ENCODE measurements at regions not wholly inside any gene's neighbourhood (a gene's known extent, or its start where the extent isn't known, plus 50 kb on each side); places are given as distances from the start of the nearest gene placed in this dataset.
A peak's percentile ranks its signal among the peaks of the same experiment; 100 is the strongest.

GRCh38 chr11:33970984-33971466, 79.1 kb upstream of the LMO2 start:
- no peaks in the 10 kb centered on the region for H4K20me1 ChIP-seq (ENCODE audit: insufficient read depth, low read length)
- H3K27ac Mint-ChIP-seq (ENCODE audit: unreplicated experiment) = no peak overlapping the region
- H3K36me3 ChIP-seq (ENCODE audit: insufficient read depth, low read length) = no peaks in the 10 kb centered on the region
- DNase-seq (ENCODE audit: low read depth) (peak; percentile 27), FAIRE-seq (peak; percentile 60)
- H3K4me2 ChIP-seq (ENCODE audit: low read length) = no peak overlapping the region
- H3K27ac ChIP-seq (ENCODE audit: low read depth, low read length) = no peak overlapping the region
- H3K4me3 ChIP-seq (ENCODE audit: insufficient read depth, low read depth, low read length) = no peak overlapping the region
- H3K27me3 Mint-ChIP-seq (ENCODE audit: low read depth, unreplicated experiment) = peaks cover 23% of the 10 kb centered on the region
- no peaks in the 10 kb centered on the region for H3K9me3 Mint-ChIP-seq (ENCODE audit: unreplicated experiment)
- no peaks in the 10 kb centered on the region for H3K9me3 ChIP-seq (ENCODE audit: insufficient read depth, low read depth, low read length)
- H3K4me1 Mint-ChIP-seq (ENCODE audit: low read depth, unreplicated experiment) = no peaks in the 10 kb centered on the region
- no peak overlapping the region for H3K9ac ChIP-seq (ENCODE audit: low read length)
- H3K4me1 ChIP-seq (ENCODE audit: insufficient read depth, low read length) = no peaks in the 10 kb centered on the region
- TF ChIP-seq EZH2 (IDR thresholded peaks at IDR 0.05; ENCODE audit: insufficient read depth, low read length) = no peak
- TF ChIP-seq, protein P1, sequence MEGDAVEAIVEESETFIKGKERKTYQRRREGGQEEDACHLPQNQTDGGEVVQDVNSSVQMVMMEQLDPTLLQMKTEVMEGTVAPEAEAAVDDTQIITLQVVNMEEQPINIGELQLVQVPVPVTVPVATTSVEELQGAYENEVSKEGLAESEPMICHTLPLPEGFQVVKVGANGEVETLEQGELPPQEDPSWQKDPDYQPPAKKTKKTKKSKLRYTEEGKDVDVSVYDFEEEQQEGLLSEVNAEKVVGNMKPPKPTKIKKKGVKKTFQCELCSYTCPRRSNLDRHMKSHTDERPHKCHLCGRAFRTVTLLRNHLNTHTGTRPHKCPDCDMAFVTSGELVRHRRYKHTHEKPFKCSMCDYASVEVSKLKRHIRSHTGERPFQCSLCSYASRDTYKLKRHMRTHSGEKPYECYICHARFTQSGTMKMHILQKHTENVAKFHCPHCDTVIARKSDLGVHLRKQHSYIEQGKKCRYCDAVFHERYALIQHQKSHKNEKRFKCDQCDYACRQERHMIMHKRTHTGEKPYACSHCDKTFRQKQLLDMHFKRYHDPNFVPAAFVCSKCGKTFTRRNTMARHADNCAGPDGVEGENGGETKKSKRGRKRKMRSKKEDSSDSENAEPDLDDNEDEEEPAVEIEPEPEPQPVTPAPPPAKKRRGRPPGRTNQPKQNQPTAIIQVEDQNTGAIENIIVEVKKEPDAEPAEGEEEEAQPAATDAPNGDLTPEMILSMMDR (IDR thresholded peaks at IDR 0.05; ENCODE audit: insufficient read depth, low read depth, low read length) = peak; percentile 79
- peak overlapping the region; percentile 38 for H2AFZ ChIP-seq (ENCODE audit: low read depth, low read length)
- H3K79me2 ChIP-seq (ENCODE audit: insufficient read depth, low read length) = no peaks in the 10 kb centered on the region
- no peaks in the 10 kb centered on the region for H3K27me3 ChIP-seq (ENCODE audit: insufficient read depth, low read length)
- no peaks in the 10 kb centered on the region for H3K36me3 Mint-ChIP-seq (ENCODE audit: low read depth, unreplicated experiment)
- H3K4me3 Mint-ChIP-seq (ENCODE audit: unreplicated experiment) = no peak overlapping the region

GRCh38 chr11:33967451-33967850, 75.6 kb upstream of the LMO2 start:
- FAIRE-seq (no peak), DNase-seq (ENCODE audit: low read depth) (no peak)
- Histone ChIP-seq H3K4me2 (ENCODE audit: low read length) (no peak overlapping the region), H3K4me1 (ENCODE audit: insufficient read depth, low read length) (no peaks in the 10 kb centered on the region), H3K9ac (ENCODE audit: low read length) (no peak overlapping the region), H3K4me3 (ENCODE audit: insufficient read depth, low read depth, low read length) (no peak overlapping the region), H2AFZ (ENCODE audit: low read depth, low read length) (no peak overlapping the region), H3K27me3 (ENCODE audit: insufficient read depth, low read length) (no peaks in the 10 kb centered on the region), H4K20me1 (ENCODE audit: insufficient read depth, low read length) (no peaks in the 10 kb centered on the region), H3K36me3 (ENCODE audit: insufficient read depth, low read length) (no peaks in the 10 kb centered on the region), H3K27ac (ENCODE audit: low read depth, low read length) (no peak overlapping the region), H3K79me2 (ENCODE audit: insufficient read depth, low read length) (no peaks in the 10 kb centered on the region), H3K9me3 (ENCODE audit: insufficient read depth, low read depth, low read length) (no peaks in the 10 kb centered on the region)
- TF ChIP-seq, protein P1 (IDR thresholded peaks at IDR 0.05; ENCODE audit: insufficient read depth, low read depth, low read length) = no peak
- no peak for TF ChIP-seq EZH2 (IDR thresholded peaks at IDR 0.05; ENCODE audit: insufficient read depth, low read length)
- H3K27me3 Mint-ChIP-seq (ENCODE audit: low read depth, unreplicated experiment) = peaks cover 18% of the 10 kb centered on the region
- no peaks in the 10 kb centered on the region for H3K36me3 Mint-ChIP-seq (ENCODE audit: low read depth, unreplicated experiment)
- H3K9me3 Mint-ChIP-seq (ENCODE audit: unreplicated experiment) = no peaks in the 10 kb centered on the region
- no peak overlapping the region for H3K27ac Mint-ChIP-seq (ENCODE audit: unreplicated experiment)
- no peaks in the 10 kb centered on the region for H3K4me1 Mint-ChIP-seq (ENCODE audit: low read depth, unreplicated experiment)
- H3K4me3 Mint-ChIP-seq (ENCODE audit: unreplicated experiment) = no peak overlapping the region

- TF ChIP-seq, protein P1 (IDR thresholded peaks at IDR 0.05; ENCODE audit: insufficient read depth, low read depth, low read length) = no peak
- TF ChIP-seq EZH2 (IDR thresholded peaks at IDR 0.05; ENCODE audit: insufficient read depth, low read length) = no peak
- Histone ChIP-seq H3K27ac (ENCODE audit: low read depth, low read length) (no peak overlapping the region), H3K4me3 (ENCODE audit: insufficient read depth, low read depth, low read length) (no peak overlapping the region), H3K36me3 (ENCODE audit: insufficient read depth, low read length) (no peaks in the 10 kb centered on the region), H3K4me1 (ENCODE audit: insufficient read depth, low read length) (no peaks in the 10 kb centered on the region), H3K9me3 (ENCODE audit: insufficient read depth, low read depth, low read length) (no peaks in the 10 kb centered on the region), H2AFZ (ENCODE audit: low read depth, low read length) (no peak overlapping the region), H4K20me1 (ENCODE audit: insufficient read depth, low read length) (no peaks in the 10 kb centered on the region), H3K4me2 (ENCODE audit: low read length) (no peak overlapping the region), H3K27me3 (ENCODE audit: insufficient read depth, low read length) (no peaks in the 10 kb centered on the region), H3K79me2 (ENCODE audit: insufficient read depth, low read length) (no peaks in the 10 kb centered on the region), H3K9ac (ENCODE audit: low read length) (no peak overlapping the region)
- Mint-ChIP-seq H3K9me3 (ENCODE audit: unreplicated experiment) (peaks cover 1% of the 10 kb centered on the region), H3K4me1 (ENCODE audit: low read depth, unreplicated experiment) (no peaks in the 10 kb centered on the region), H3K27ac (ENCODE audit: unreplicated experiment) (no peak overlapping the region), H3K27me3 (ENCODE audit: low read depth, unreplicated experiment) (peaks cover 17% of the 10 kb centered on the region), H3K36me3 (ENCODE audit: low read depth, unreplicated experiment) (no peaks in the 10 kb centered on the region), H3K4me3 (ENCODE audit: unreplicated experiment) (no peak overlapping the region)
- FAIRE-seq (no peak), DNase-seq (ENCODE audit: low read depth) (no peak)
Measured at GRCh38 chr11:33965032-33965431, 73.2 kb upstream of the LMO2 start.

Measured in astrocyte (in vitro differentiated cells and primary cell).